PC-3 (cell line): ENCODE measurements at regions not wholly inside any gene's neighbourhood (a gene's known extent, or its start where the extent isn't known, plus 50 kb on each side); places are given as distances from the start of the nearest gene placed in this dataset.
"Not testable (repeated sequence)": the region's sequence is repeated elsewhere in the genome, so short reads cannot be mapped to it uniquely, and the experiment has no call there.

Experiments used
- CTCF ChIP-seq: fragments of 300-600 bp; sonication (generic); conservative IDR thresholded peaks from 2 replicates; pipeline ENCODE4 v1.5.1; 2017; ENCODE audit warnings: antibody characterized with exemption, low read depth, mild to moderate bottlenecking, low read length
- EZH2 ChIP-seq: fragments of 300-600 bp; sonication (generic); IDR thresholded peaks from one replicate; pipeline ENCODE4 v1.6.1; 2017; ENCODE audit warnings: antibody characterized with exemption, mild to moderate bottlenecking, low read length; ENCODE audit not compliant: unreplicated experiment
- EZH2phosphoT487 ChIP-seq: fragments of 300-600 bp; sonication (generic); IDR thresholded peaks from 2 replicates; pipeline ENCODE4 v1.6.1; 2018; ENCODE audit warnings: mild to moderate bottlenecking, antibody characterized with exemption, low read length, borderline replicate concordance

DNA sequence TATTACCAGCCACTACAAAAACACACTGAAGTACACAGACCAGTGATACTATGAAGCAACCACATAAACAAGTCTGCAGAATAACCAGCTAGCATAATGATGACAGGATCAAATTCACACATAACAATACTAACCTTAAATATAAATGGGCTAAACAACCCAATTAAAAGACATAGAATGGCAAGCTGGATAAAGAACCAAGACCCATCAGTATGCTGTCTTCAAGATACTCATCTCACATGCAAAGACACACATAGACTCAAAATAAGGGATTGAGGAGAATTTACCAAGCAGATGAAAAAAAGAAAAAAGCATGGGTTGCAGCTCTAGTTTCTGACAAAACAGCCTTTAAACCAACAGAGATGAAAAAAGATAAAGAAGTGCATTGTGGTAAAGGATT lies 184.4 kb upstream of the ADAMTS3 start:
- TF ChIP-seq CTCF, EZH2, EZH2phosphoT487: not testable (repeated sequence)
